Right ventricle myocardium superior (tissue), 1 donor: ENCODE measurements at regions not wholly inside any gene's neighbourhood (a gene's known extent, or its start where the extent isn't known, plus 50 kb on each side); places are given as distances from the start of the nearest gene placed in this dataset.
"Not testable (repeated sequence)": the region's sequence is repeated elsewhere in the genome, so short reads cannot be mapped to it uniquely, and the experiment has no call there.

Experiments
- ATAC-seq: fragments of 200-7000 bp; cut with Tn5 transposase; one replicate; pipeline ENCODE4 v1.9.1; 2020; ENCODE audit warnings: mild to moderate bottlenecking; ENCODE audit not compliant: poor library complexity
- DNase-seq: peaks from one replicate; pipeline ENCODE4 v3.0.0-alpha.2; 2020
- intact Hi-C: fragments of 100-400 bp; cut with DNase I; formaldehyde crosslinking; loops from one replicate; pipeline ENCODE4 v1.11.2; 2022
- donor health status: DM: no; HTN: yes; CAD: no; lungs with severe emphysema.

- no peak for DNase-seq
- no peak for ATAC-seq
- intact Hi-C loops = no loop called here
Measured at GRCh38 chr6:40892223-40892622, 146.8 kb downstream of the UNC5CL start.

- intact Hi-C loops = no loop called here
- no peak for DNase-seq
- no peak for ATAC-seq
Measured at GRCh38 chr6:40891686-40892085, 147.3 kb downstream of the UNC5CL start.

DNA sequence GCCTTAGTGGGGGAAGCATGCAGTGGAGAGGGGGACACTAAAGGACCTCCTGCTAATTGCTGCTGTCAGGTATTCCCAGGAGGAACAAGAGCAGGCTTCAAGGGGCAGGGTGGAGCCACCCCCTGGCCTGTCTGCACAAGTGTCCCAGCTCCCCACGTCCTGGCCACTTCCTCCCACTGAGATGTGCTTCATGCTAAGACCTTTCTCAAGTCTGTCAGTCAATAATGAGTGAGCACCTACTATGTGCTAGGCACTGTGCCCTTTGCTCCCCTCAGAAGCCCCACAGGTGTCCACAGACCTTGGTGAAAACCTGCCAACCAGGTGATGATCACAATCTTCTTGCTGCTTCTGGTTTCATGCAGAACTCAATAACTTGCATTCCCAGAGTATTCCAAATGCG, 147.9 kb downstream of the UNC5CL start:
- intact Hi-C loops = no loop called here
- DNase-seq = no peak
- no peak for ATAC-seq

DNA sequence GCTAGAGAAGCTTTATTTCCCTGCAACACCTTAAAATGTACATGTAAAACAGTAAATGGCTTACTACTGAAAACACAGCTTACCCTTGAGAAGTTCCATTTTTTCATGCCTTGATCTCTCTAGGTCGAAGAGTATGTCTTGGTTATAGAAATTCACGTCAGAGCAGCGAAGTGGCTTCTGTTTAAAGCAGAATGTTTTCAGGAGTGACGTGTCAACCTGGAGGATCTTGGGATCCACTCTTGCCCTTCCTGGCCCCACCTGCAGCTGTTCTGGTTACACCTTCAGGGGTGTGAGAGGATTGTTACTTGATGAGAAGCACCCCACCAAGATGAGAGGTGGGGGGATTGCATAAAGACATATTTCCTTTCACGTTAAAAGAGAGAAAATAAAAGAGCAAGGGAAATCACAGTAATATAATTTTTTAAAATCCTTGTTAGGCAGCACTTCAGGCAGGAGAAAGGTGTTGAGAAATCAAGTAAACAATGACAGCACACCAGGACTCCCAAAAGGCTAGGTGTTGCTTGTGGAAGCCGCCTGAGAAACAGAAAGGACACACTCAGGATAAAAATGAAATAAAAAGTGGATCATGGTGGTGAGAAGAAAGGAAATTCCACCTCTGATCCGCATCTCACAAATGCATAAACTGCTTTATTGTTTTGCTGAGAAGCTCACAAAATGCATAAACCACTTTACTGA, 149.7 kb downstream of the UNC5CL start:
- no peak for DNase-seq
- intact Hi-C loops = no loop called here
- ATAC-seq = no peak

- intact Hi-C loops = no loop called here
- ATAC-seq = peak; percentile 43
- no peak for DNase-seq
Measured at GRCh38 chr6:40888456-40888990, 150.5 kb downstream of the UNC5CL start.

- DNase-seq (no peak), ATAC-seq (no peak)
- intact Hi-C loops = no loop called here
Measured at GRCh38 chr6:40887792-40888340, 151.2 kb downstream of the UNC5CL start.

DNA sequence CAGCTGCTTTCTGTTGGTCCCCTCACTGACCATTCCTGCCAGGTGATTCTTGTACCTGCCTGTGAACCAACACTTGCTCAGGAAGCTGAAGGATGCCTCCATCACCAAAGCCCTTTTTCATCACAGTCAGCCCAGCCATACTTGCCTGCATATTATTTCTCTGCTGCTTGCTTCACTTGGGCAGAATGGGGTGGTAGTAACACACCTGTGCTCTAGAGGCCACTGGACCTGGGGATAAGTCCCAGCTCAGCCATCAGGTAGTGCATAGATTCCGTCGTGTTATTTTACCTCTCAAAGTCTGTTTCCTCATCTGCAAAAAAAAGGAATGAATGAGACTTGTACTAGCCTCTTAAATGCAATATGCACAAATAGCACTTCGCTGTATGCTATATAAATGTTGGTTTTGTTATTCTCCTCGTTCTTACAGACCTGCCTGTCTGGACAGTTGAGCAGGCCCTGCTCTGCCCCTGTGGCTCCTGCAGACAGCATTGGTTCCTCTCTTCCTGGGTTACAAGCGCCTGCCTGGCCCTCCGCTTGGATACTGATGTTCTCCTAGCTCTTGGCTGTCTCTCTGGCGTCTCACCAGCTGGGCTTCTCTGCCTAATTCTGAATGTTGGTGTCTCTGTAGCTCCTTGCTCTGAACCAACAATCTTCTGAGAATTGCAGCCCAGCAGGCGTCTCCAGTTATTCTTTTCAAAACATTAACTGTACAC, 151.8 kb downstream of the UNC5CL start:
- ATAC-seq (no peak), DNase-seq (no peak)
- intact Hi-C loops = no loop called here

- no peak for DNase-seq
- intact Hi-C loops = no loop called here
- ATAC-seq = no peak
Measured at GRCh38 chr6:40885139-40885774, 153.8 kb downstream of the UNC5CL start.

DNA sequence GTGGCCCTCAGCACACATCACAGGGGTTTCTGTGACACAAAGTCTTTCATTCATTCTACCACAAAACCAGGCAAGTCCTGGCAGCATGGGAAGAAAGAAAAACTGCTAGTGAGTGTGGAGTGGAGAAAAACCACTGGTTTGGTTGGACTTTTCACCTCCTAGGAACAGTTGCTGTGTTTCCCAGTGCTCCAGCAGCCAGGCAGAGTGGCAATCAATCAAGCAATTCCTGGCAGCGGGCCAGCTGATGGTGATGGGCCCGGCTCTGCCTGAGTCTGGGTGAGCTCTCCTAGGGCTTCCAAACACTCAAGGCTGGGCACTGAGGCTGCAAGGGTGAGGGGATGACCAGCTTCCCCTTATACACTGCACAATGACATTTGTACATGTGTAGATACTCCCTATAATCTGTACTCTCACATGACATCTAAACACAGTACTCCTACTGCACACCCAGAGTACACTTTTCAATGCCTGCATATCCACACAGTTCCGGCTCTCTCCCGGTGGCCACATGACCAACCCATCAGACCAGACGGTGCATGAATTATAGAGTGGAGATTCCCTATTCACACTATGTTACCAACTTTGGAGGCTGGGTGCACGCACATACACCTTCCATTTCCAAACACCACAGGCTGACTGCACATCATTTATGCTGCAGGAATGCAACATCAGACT, 156.6 kb downstream of the UNC5CL start:
- intact Hi-C loops = no loop called here
- DNase-seq (no peak), ATAC-seq (no peak)

GRCh38 chr6:40881501-40881900, 157.5 kb downstream of the UNC5CL start:
- DNase-seq (no peak), ATAC-seq (no peak)
- intact Hi-C loops = no loop called here

- ATAC-seq (no peak), DNase-seq (no peak)
- intact Hi-C loops = no loop called here
Measured at GRCh38 chr6:40880906-40881305, 158.1 kb downstream of the UNC5CL start.

DNA sequence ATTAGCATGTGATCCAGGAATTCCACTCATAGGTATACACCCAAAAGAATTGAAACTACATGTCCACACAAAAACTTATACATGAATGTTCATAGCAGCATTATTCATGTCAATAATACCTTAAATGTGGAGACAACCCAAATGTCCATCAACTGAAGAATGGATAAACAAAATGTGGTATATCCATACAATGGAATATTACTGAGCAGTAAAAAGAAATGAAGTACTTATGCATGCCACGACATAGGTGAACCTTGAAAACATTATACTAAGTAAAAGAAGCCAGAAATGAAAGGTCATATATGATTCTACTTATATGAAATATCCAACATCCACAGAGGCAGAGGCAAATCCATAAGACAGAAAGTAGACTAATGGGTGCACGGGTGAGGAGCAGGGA, 159.9 kb downstream of the UNC5CL start:
- DNase-seq = no peak
- no peak for ATAC-seq
- intact Hi-C loops = no loop called here

DNA sequence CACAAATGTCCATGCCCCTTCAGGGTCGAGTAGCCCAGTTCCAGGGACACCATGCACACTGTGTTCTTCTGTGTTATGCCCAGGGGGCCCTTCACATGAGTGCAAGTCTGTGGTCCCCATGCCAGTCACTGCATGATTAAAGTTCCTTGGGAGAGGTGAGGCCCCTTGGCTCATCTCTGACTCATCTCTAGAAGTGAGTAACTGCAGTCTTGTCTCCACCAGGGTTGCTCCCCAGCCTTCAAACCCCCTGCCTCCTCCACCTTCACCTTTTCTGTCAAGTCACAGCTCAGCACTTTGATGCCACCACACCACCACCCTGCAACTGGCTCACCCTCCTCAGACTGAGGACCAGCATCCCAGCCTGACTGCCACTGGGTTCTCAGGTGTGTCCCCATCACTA, 161.7 kb downstream of the UNC5CL start:
- ATAC-seq (no peak), DNase-seq (no peak)
- intact Hi-C loops = no loop called here

GRCh38 chr6:40876336-40876735, 162.7 kb downstream of the UNC5CL start:
- ATAC-seq (no peak), DNase-seq (no peak)
- intact Hi-C loops = no loop called here

DNA sequence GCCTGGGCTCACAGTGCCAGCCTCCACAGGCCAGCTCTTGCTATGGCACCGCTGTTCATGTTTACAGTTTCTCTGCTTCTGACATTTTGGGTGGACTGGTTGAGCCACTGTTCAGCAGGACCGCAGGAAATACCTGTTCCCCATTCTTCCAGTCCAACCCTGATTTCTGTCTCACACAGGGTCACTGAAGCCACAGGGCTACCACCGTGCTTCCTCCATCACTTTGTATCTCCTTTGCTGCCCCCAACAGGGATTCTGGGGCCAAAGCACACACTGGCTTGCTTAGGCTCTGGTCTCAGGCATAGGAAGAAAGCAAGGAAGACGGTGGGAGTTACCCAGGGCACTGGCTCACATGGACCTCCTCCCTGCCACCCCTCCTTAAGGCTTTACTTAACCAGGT, 164.5 kb downstream of the UNC5CL start:
- ATAC-seq (no peak), DNase-seq (no peak)
- intact Hi-C loops = no loop called here

DNA sequence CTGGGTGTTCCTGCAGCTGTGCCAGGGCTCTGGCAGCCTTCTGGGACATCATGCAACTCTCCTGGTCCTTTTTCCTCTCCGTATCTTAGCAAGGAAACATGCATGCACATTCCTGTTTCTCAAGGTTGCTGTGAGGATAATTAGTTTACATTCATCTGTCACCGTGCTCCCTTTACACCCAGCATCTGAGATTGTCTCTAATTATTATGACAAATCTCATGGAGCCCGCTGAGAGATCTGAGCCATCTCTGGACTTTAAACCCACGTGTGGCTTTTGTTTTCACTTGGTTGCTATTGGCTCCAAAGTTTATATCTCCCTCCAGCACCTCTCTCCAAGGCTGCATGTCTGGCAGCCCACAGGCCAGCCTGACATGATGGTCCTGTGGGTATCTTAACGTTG, 167.6 kb downstream of the UNC5CL start:
- no peak for DNase-seq
- no peak for ATAC-seq
- intact Hi-C loops = no loop called here

DNA sequence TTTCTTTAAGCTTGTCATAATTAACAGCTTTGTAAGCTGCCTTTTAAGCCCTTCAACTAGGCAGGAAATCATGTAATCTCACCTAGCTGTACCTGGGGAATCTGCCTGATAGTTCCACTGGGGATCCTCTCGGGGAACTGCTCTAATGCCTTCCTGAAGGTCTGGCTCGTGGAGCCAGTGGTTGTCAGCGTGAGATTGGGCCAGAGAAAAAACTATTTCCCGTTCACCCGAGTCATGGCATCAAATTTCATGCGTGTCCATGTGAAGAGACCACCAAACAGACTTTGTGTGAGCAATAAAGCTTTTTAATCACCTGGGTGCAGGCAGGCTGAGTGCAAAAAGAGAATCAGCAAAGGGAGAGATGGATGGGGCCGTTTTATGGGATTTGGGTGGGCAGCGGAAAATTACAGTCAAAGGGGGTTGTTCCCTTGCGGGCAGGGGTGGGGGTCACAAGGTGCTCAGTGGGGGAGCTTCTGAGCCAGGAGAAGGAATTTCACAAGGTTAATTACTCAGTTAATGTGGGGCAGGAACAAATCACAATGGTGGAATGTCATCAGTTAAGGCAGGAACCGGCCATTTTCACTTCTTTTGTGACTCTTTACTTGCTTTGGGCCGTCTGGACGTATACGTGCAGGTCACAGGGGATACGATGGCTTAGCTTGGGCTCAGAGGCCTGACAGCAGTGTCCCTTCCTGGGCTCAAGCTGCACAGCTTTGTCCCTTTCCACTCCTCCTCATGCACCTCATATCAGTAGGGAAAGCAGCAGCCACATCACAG, 170.7 kb downstream of the UNC5CL start:
- intact Hi-C loops, DNase-seq: not testable (repeated sequence)

GRCh38 chr6:40867527-40867926, 171.5 kb downstream of the UNC5CL start:
- DNase-seq, intact Hi-C loops, ATAC-seq: not testable (repeated sequence)

More for the DNA sequence above, 170.7 kb downstream of the UNC5CL start:
- not testable (repeated sequence) for ATAC-seq
